NCI-H446 (cell line): ENCODE measurements at regions not wholly inside any gene's neighbourhood (a gene's known extent, or its start where the extent isn't known, plus 50 kb on each side); places are given as distances from the start of the nearest gene placed in this dataset.

Experiments used
- DNase-seq, 2 experiments: peaks; one replicate each; lab custom pipeline; 2025; lab: John Stamatoyannopoulos, UW

GRCh38 chr1:82491301-82492048 lies 690.7 kb downstream of the ADGRL2 start:
- peak; percentile 35 to 84 for DNase-seq

- no peak for DNase-seq
Observed at GRCh38 chr1:82487778-82488177, 687.0 kb downstream of the ADGRL2 start.

GRCh38 chr1:82486969-82487368 lies 686.2 kb downstream of the ADGRL2 start:
- DNase-seq: no peak

- no peak for DNase-seq
Observed at GRCh38 chr1:82486468-82486867, 685.7 kb downstream of the ADGRL2 start.

- peak; percentile 76 to 94 for DNase-seq
Observed at GRCh38 chr1:82485591-82486369, 685.0 kb downstream of the ADGRL2 start.

GRCh38 chr1:82483146-82483545 lies 682.4 kb downstream of the ADGRL2 start:
- no peak for DNase-seq

- DNase-seq: no peak
Observed at GRCh38 chr1:82478916-82479315, 678.2 kb downstream of the ADGRL2 start.

GRCh38 chr1:82472489-82473131 lies 671.9 kb downstream of the ADGRL2 start:
- DNase-seq: peak in 1 of 2 experiments; percentile 47

- no peak for DNase-seq
Observed at GRCh38 chr1:82466891-82467290, 666.2 kb downstream of the ADGRL2 start.

- DNase-seq: no peak
Observed at GRCh38 chr1:82466416-82466815, 665.7 kb downstream of the ADGRL2 start.

- no peak for DNase-seq
Observed at GRCh38 chr1:82465024-82465423, 664.3 kb downstream of the ADGRL2 start.

- DNase-seq: peak; percentile 17 to 52
Observed at GRCh38 chr1:82464362-82465001, 663.7 kb downstream of the ADGRL2 start.

- DNase-seq: peak in 1 of 2 experiments; percentile 49
Observed at GRCh38 chr1:82463951-82464350, 663.2 kb downstream of the ADGRL2 start.

- no peak for DNase-seq
Observed at GRCh38 chr1:82462366-82462765, 661.6 kb downstream of the ADGRL2 start.

- no peak for DNase-seq
Observed at GRCh38 chr1:82455342-82455741, 654.6 kb downstream of the ADGRL2 start.

- no peak for DNase-seq
Observed at GRCh38 chr1:82454431-82454830, 653.7 kb downstream of the ADGRL2 start.

GRCh38 chr1:82453511-82454185 lies 652.9 kb downstream of the ADGRL2 start:
- DNase-seq: no peak

- DNase-seq: no peak
Observed at GRCh38 chr1:82452096-82452495, 651.4 kb downstream of the ADGRL2 start.

- DNase-seq: no peak
Observed at GRCh38 chr1:82451191-82451590, 650.5 kb downstream of the ADGRL2 start.

- no peak for DNase-seq
Observed at GRCh38 chr1:82449506-82450057, 648.8 kb downstream of the ADGRL2 start.

- DNase-seq: no peak
Observed at GRCh38 chr1:82446955-82447354, 646.2 kb downstream of the ADGRL2 start.
